GM12891 (cell line): ENCODE measurements at regions not wholly inside any gene's neighbourhood (a gene's known extent, or its start where the extent isn't known, plus 50 kb on each side); places are given as distances from the start of the nearest gene placed in this dataset.

Source experiments
- DNase-seq: peaks from one replicate; pipeline ENCODE4 v3.0.0; 2011; ENCODE audit warnings: low spot score; ENCODE audit not compliant: insufficient read length
- FAIRE-seq: peaks from 2 replicates; lab custom pipeline; 2011; peaks lifted over from hg19 to GRCh38; lab: Jason Lieb, UNC
- PAX5 ChIP-seq: IDR thresholded peaks from 2 replicates; pipeline ENCODE4 v1.6.1; 2011; ENCODE audit warnings: low read length, moderate library complexity, mild to moderate bottlenecking; ENCODE audit not compliant: insufficient read depth, severe bottlenecking
- POLR2A ChIP-seq: IDR thresholded peaks from 2 replicates; pipeline ENCODE4 v1.6.1; 2011; ENCODE audit warnings: low read depth, low read length, control low read depth
- POLR2AphosphoS5 ChIP-seq: IDR thresholded peaks from 2 replicates; pipeline ENCODE4 v1.6.1; 2011; ENCODE audit warnings: low read depth, low read length, control low read depth
- POU2F2 ChIP-seq: IDR thresholded peaks from 2 replicates; pipeline ENCODE4 v1.6.1; 2011; ENCODE audit warnings: low read depth, mild to moderate bottlenecking, control low read depth, low read length, moderate library complexity
- SPI1 ChIP-seq: IDR thresholded peaks from 2 replicates; pipeline ENCODE4 v1.6.1; 2011; ENCODE audit warnings: low read depth, low read length, control low read depth
- TAF1 ChIP-seq: IDR thresholded peaks from 2 replicates; pipeline ENCODE4 v1.6.1; 2011; ENCODE audit warnings: low read depth, low read length, control low read depth

DNA sequence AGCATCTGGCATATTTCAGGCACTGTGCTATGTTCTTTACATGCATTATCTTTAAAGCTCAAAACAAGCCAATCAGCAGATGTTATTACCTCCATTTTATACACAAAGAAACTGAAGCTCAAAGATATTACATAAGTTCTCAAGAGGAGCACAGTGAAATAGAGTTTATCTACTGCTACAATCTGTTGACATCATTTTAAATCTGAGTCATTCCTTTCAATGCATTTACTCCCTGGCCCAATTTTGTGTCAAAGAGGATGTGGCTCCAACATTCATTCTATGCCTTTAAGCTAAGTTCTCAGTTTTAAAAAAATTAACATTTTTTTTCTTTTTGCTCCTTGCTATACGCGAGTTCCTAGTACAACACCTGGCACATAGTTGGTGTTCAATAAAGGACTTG is 486.3 kb upstream of the ZNF462 start:
- TF ChIP-seq POLR2AphosphoS5 (no peak), POU2F2 (no peak), POLR2A (no peak), TAF1 (no peak), SPI1 (no peak), PAX5 (no peak)
- DNase-seq (no peak), FAIRE-seq (no peak)

DNA sequence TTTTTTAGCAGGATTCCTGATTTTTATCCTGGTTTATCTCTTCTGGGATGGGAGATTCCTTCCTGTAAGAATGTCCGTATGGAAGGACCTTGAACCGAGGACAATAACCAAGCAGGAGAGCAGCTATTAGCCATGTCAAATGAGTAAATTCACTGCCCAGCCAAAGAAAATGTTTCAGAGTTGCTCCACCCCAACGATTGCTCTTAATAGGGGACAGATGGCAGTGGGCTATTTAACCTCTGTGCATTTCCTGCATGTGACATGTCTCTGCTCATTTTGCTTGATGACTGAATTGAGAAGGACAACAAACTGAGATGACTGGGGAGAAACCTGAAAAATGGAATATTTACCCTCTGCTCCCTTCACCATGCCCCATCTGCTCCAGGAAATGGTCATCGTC is 479.9 kb upstream of the ZNF462 start:
- no peak for DNase-seq
- no peak for TF ChIP-seq POU2F2
- no peak for TF ChIP-seq PAX5
- TF ChIP-seq POLR2A, result no peak
- FAIRE-seq, result no peak

DNA sequence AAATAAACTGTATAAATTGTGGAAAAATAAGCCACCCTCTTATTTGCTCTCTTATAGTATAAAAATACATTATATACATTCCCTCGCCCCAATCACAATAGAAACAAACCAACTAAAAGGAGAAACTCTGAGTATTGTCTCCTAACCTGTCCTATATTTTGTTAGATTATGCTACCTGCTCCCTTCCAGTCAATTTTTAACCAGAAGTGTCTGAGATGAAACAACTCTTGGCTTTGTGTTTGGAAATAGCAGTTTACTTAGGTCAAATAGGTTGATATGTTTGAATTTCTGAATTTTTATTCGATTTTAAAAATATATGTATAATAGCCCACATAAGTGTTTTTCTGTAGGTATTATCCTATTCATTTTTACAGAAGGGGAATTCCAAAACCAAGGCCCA is 475.0 kb upstream of the ZNF462 start:
- DNase-seq (no peak), FAIRE-seq (no peak)
- TF ChIP-seq POLR2AphosphoS5 (no peak), POLR2A (no peak), PAX5 (no peak), SPI1 (no peak)

DNA sequence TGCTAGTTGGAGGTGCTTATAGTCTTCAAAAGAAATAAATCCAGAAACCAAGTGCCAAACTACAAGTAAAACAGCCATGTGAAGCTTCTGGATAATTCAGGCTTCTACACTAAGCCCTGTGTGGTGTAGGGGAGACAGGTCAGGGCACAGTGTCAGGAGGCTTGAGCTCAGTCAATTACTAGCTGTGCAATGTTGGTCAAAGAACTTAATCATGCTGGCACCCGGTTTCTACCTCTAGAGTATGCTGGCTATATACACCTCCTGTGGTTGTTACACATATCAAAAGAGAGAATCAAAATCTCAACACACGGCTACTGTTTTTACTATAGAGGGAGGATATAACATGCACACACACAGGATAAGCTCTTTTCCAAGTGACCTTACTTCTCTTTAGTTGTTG is 469.7 kb upstream of the ZNF462 start:
- DNase-seq (no peak), FAIRE-seq (no peak)
- TF ChIP-seq SPI1, result no peak
- no peak for TF ChIP-seq POLR2A
- no peak for TF ChIP-seq PAX5
- no peak for TF ChIP-seq POU2F2
- no peak for TF ChIP-seq POLR2AphosphoS5
- no peak for TF ChIP-seq TAF1

DNA sequence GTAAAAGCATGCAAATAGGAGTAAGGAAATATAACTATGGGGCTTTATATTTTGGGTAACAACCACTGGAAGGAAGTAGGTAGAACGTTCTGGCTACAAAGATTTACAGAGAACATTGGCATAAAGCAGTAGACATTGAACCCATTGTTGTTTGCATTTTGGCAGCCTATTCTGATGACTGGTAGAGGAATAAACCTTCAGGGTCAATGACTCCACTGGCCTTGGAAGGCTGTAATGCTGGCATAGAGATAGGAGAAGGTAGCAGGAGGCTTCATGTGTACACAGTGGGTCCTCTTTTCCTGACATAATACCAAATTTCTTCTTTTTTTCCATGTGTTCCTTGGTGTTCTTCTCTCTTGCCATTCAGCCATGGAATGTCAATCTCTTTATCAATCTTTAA is 462.8 kb upstream of the ZNF462 start:
- no peak for FAIRE-seq

DNA sequence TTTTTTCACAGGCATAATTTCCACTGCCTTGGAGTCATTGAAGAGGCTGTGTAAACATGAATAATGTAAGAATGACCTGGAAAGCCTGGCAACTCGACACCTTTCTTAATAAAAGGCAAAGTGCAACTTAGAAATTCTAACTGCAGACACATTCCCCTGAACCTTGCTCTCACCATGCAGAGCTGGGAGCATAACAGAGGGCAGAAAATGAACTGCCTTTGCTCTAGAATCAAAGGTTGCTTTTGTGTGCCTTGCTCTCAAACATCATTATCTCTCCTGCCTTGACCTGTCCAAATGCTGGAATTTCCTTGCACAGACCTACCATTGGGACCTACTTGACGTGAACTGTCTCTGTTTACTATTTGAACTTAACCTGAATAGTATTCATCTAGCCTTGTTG is 462.0 kb upstream of the ZNF462 start:
- FAIRE-seq, result no peak

More for the DNA sequence above, 462.8 kb upstream of the ZNF462 start:
- TF ChIP-seq POU2F2 (no peak), POLR2A (no peak), TAF1 (no peak), SPI1 (no peak), POLR2AphosphoS5 (no peak), PAX5 (no peak)
- DNase-seq, result no peak

DNA sequence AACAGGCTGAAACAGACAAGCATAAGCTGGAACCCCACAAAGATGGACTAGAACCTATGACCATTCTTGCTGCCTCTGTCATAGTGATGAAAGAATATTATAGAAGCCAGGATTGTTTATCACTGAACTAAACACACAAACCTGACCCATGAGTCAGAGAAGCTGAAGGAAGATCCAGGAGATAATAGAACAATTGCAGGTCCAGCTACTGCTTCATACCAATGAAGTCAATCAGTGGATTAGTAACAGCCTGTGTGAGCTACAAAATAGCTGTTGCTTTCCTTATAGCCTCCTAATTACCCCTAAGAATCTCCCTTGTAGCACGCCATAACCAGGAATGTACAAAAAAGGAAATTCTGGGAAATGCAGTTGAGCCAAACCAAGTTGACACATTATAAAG is 459.9 kb upstream of the ZNF462 start:
- FAIRE-seq (no peak), DNase-seq (no peak)
- TF ChIP-seq PAX5, result no peak

More for the DNA sequence above, 462.0 kb upstream of the ZNF462 start:
- DNase-seq, result no peak
- TF ChIP-seq SPI1 (no peak), PAX5 (no peak), TAF1 (no peak), POLR2A (no peak)

DNA sequence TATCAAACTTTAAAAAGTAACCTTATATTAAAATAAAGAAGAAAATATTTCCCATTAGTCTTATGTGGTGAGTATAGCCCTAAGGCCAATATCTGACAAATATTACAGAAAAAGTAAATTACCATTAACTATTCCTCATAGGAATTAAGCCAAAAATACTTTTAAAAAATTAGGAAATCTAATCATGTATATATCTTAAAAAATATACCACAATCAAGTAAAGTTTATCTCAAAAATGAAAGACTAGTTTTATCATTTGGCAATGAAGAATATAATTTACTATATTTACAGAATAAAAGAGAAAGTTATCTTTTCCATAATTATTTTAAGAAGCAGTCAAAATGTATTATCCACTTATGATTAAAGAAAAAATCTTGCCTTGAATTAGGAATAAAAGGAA is 458.8 kb upstream of the ZNF462 start:
- no peak for DNase-seq
- no peak for TF ChIP-seq POLR2AphosphoS5
- no peak for TF ChIP-seq TAF1
- no peak for TF ChIP-seq PAX5
- TF ChIP-seq SPI1, result no peak
- no peak for TF ChIP-seq POU2F2
- TF ChIP-seq POLR2A, result no peak
- FAIRE-seq, result no peak

DNA sequence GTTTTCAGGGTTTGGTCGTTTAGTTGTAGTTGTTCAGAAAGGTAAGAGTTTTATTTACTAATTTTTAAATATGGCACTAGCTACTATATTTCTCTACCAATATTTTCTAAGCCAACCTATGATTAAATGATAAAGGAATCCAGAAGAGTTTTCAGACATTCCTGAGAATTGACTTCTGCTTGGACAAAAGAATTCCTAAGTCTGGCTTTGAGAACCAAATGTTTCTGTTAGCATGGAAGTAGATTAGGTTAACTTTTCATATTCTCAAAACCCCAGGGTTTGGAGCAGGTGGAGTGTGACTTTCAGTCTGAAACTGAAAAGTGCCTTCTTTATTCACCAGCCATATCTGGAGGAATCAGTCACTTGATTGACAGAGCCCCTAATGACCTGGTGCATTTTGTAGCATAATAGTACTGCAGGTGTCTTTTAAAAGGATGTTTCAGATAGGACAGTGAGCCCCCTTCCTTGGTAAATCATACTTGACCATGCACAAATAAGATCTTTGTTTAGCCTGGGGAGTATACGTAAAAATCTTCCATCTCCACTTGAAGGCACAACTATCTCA is 457.0 kb upstream of the ZNF462 start:
- FAIRE-seq, result no peak
- no peak for DNase-seq
- no peak for TF ChIP-seq TAF1
- no peak for TF ChIP-seq POU2F2
- TF ChIP-seq PAX5, result no peak
- TF ChIP-seq POLR2A, result no peak
- no peak for TF ChIP-seq POLR2AphosphoS5
- no peak for TF ChIP-seq SPI1

DNA sequence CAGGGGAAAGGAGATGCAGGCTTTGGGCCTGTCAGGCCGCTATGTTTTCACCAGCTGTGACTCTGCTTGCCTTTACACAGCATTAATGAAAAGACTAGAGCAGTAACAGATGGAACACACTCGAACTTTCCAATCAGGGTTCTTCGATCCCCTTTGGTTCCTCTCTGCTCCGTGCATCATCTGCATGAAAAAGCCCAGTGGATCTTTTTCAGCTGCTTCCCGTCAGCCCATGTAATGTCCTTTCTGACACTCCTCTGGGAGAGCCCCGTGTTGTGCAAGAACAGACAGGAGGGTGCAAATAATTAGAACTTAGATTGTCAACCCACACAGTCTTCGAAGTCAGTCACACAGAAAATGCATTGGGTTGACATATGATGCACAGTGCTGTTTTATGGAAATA is 448.9 kb upstream of the ZNF462 start:
- DNase-seq (no peak), FAIRE-seq (no peak)
- TF ChIP-seq POLR2A (no peak), POU2F2 (no peak), PAX5 (no peak), POLR2AphosphoS5 (no peak), TAF1 (no peak), SPI1 (no peak)
